ENCODE measurements at regions not wholly inside any gene's neighbourhood (a gene's known extent, or its start where the extent isn't known, plus 50 kb on each side); places are given as distances from the start of the nearest gene placed in this dataset.

GRCh38 chr2:5530011-5530696, 162.0 kb upstream of the SOX11 start:
- DNase-seq = no peak

- DNase-seq = no peak
These were observed 156.9 kb upstream of the SOX11 start for GRCh38 chr2:5535301-5535700.

DNA sequence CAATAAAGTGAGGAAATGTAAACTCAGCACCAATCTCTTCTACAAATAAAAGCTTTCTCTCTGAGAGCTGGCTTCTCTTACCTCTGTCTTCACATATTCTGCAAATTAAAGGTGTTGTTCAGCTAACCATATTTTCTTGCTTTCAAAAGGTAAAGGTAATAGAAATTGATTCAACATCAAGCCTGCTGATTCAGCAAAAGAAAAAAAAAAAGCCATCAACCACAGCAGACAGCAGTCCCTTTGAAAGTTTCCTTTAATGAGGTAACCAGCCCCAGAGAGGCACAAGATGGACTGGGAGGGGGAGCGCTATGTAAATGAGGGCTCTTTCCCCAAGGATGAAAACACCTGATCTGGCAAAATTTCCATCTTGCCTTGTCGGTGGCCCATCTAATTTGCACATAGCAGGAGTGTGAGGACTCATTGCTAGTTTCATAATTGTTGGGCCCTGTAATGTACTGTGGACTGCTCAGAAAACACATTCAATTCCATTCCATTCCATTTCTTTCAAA, 154.9 kb upstream of the SOX11 start:
- no peak for DNase-seq

DNA sequence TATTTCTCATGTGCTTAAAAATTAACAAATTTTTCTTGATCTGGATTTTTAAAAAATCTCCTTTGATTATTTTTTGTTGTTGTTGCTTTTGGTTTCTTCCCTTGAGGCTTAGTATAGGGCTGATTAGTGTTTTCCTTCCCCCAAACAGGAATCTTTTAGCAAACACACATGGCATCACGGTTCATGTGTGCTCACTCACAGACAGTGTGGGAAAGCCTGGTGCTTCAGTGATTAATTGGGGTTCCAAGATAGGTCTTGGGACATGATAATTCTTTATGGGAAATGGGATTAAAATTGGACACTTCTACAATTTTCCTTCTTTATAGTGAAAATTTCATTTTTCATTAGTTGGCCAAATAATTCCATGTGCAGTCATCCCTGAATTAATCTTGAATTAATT, 153.9 kb upstream of the SOX11 start:
- no peak for DNase-seq

- DNase-seq = no peak
These were observed 153.4 kb upstream of the SOX11 start for GRCh38 chr2:5538772-5539171.

DNA sequence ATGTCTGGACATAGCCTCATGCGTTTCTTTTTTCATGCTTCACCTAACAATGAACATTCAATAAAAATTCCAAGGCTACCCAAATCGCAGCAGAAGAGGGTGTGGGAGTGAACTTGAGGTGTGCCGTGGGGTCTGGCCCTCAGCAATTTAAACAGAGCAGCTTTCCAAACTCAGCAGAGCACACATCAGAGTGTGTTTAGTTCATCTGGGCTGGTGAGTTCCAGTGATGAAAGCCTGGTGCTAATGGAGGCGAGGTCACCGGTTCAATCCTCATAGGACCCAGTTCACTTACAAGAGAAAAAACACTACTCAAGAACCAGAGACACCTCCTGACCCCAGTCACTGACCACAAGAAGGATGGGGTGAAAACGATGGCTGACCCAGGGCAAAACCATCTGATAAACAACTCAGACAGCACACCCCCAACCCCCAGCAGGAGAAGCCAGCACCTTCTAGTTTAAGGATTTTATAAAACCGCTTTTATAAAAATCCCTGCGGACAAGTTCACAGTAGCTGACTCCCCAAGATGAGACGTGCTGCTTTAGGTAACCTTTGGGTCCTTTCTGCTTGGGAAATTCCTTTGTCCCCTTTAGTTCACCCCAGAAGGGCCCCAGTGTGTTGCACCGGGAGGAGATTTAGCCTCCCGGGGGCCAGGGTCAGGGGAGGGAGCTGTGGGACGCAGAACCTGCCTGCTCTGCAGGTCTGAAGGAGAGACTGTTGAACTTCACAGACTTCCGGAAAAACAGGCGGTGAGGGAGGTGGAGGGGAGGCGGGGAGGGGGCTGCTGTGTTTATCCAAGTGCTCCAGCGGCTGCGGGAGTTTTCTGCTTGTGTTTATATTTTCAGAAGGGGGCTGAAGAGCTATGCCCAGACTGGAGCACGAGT, 152.7 kb upstream of the SOX11 start:
- no peak for DNase-seq

DNA sequence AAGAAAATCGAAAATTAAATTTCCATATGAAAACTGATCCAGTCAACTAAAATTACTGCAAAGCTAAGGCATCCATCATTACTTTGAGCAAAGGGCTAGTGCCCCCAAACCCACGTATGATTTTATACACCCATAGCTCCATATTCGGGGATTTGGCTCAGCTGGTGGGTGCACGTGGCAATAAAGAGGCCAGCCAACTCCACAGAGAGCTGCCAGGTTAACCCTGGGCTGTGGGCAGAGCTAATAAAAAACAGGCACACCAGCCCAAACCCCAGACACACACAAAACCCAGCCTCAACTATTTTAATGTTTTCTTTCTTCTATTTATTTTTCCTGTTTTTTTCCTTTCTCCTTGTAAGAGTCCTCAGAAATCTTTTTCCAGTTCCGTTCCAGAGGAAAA, 151.3 kb upstream of the SOX11 start:
- DNase-seq = no peak

GRCh38 chr2:5544205-5544786, 147.9 kb upstream of the SOX11 start:
- DNase-seq = no peak

- no peak for DNase-seq
These were observed 146.0 kb upstream of the SOX11 start for GRCh38 chr2:5546181-5546580.

DNA sequence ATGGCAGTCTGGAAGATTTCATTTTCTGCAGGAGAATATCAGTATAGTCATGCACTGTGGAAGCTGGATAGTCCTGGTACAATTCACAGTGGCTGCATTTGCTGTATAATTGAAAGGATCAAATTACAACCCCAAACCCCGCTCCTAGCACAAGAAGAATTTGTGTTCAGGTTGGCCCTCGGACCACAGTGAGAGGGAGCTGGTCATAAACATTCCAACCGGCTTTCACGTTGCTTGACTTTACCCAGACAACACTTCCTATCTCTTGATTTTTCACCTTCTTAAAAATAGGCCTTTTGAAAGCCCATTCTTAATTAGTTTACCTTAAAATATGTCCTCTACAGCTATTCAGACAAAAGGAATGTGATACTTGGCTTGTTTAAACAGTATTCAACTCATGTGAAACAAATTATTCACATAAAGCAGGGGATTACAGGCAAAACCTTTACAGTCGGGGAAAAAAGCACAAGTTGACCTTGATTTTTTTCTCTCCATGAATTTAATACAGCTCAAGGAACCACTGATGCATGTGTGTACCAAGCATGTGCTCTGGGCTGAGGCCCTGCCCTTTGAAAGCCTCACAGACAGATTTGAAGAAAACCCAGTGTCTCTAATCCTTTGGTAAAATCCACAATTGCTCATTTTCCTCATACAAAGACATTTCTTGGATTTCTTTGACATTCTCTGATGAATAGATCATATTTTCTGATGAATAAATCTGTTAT, 143.0 kb upstream of the SOX11 start:
- no peak for DNase-seq

DNA sequence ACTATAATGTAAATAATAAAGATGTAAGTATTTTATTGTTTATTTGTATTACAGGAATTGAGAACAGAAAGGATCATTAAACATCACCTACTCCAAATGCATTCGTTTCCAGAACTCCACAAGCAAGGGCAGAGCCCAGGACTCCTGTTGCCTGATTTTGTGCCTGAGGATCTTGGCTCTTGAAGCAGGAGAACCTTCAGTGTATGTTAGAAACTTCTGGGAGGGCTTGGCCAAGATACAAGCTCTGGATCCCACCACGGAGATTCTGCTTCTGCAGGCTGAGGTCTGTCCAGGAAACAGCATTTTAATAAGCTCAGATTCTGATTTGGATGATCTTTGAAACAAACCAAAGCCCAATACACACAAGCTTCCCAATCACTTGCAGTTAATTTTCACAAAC, 142.4 kb upstream of the SOX11 start:
- no peak for DNase-seq

GRCh38 chr2:5555636-5556035, 136.5 kb upstream of the SOX11 start:
- DNase-seq = no peak

GRCh38 chr2:5561006-5561405, 131.2 kb upstream of the SOX11 start:
- DNase-seq = no peak

GRCh38 chr2:5562426-5562825, 129.8 kb upstream of the SOX11 start:
- DNase-seq = no peak

- DNase-seq = no peak
These were observed 129.3 kb upstream of the SOX11 start for GRCh38 chr2:5562865-5563264.

DNA sequence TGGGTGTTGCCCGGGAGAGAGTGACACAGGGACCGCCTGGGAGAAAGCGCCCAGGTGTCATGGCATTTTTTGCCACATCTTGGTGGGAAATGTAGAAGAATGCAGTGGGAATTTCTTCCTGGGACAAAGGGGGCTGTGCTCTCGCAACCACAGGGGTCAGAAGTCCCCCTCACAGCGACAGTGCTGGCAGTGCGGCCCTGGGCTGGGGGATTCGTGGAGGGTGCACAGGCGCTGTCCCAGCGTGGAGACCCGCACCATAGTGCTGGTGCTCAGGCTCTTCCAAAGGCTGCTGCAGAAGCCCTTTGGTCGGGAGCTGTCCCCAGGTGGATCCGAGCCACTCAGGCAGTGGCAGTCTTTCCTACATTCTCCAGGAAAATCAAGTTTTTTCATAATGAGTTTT, 128.8 kb upstream of the SOX11 start:
- no peak for DNase-seq

DNA sequence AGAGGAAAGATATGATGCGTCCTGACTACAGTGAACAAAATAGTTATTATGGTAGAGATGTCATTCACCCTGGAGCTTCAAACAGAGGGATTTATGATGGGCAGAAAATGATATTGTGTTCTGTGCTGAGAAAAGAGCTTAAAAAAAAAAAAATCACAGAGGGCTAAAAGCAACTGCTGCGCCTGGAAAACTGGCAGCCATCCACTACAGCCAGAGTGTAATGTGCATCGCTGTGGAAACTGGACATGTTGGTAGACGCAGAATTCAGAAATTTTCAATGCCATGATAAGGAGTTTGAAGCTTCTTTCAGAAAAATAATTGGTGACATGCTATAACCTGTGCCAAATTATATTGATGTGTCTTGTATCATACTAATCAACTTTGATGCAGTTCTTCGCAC, 122.9 kb upstream of the SOX11 start:
- DNase-seq = no peak

GRCh38 chr2:5576015-5576414, 116.2 kb upstream of the SOX11 start:
- DNase-seq = no peak

- no peak for DNase-seq
These were observed 104.4 kb upstream of the SOX11 start for GRCh38 chr2:5587766-5588165.

DNA sequence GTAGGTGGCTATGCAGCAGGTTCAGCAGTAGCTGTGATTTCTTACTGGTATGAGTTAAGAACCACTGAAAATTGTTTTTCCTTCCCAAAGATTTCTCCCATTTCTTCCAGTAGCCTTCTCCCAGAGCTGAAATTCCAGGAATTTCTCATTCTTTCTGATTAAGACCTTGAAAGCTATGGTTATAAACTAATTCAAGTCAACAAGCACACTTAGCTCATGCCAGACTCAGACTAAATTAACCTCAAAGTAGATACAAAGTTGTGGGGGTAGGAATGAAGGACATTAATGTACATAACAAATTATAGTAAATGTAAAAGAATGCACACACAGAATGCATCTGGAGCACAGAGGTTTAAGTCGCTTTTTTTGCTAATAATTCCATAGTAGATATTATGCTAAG, 103.6 kb upstream of the SOX11 start:
- DNase-seq = no peak

GRCh38 chr2:5589183-5589582, 103.0 kb upstream of the SOX11 start:
- DNase-seq = no peak

DNA sequence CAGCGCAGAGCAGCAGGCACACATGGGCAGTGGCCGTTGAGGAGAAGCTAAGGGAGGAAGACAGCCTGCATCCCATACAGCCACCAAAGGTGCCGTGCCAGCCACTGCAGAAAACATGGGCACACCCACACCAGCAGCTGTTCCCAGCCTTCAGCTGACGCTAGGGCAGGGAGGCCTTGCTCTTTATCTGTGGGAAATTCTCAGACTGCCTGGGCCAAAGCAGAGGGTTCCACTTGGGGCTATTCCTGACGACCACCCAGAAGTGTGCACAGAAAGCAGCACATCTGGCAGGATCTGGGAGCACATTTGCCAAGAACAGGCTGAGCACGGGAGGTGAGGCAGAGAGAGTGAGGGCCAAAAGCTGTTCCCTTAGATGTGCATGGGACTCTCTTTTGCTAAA, 101.3 kb upstream of the SOX11 start:
- DNase-seq = no peak

DNA sequence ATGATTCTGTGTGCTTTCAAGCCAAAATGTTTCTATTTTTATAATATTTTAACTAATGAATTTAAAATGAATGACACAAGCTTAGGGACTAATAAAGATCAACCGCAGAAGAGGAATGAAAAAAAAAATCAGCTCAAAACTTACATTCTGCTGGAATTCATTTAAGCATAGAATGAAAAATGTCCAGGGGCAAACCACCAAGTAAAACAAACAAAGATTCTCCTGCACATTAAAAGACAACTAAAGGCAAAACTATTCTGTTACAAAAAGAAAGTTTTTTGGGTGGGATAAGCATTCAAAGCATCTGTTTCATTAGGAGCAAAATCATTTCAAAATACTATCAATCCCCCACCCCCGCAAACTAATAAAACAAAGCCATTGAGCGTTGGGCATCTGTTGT, 99.3 kb upstream of the SOX11 start:
- DNase-seq = no peak
